Endodermal cell (in vitro differentiated cells): ENCODE measurements at regions not wholly inside any gene's neighbourhood (a gene's known extent, or its start where the extent isn't known, plus 50 kb on each side); places are given as distances from the start of the nearest gene placed in this dataset.

ENCODE experiments used
- DNase-seq: peaks from one replicate; pipeline ENCODE4 v3.0.0-alpha.2; 2017
- H3K27ac ChIP-seq: 2 replicates; pipeline ENCODE4 v1.5.1; 2013; ENCODE audit warnings: mild to moderate bottlenecking, low read depth, low read length, moderate library complexity
- H3K27me3 ChIP-seq: 2 replicates; pipeline ENCODE4 v1.6.1; 2013; ENCODE audit warnings: mild to moderate bottlenecking, low read length, moderate library complexity; ENCODE audit not compliant: insufficient read depth, control insufficient read depth, poor library complexity, severe bottlenecking
- H3K36me3 ChIP-seq: 2 replicates; pipeline ENCODE4 v1.7.0; 2013; ENCODE audit warnings: mild to moderate bottlenecking, low read length, moderate library complexity; ENCODE audit not compliant: control insufficient read depth, insufficient read depth
- H3K4me1 ChIP-seq: one replicate; pipeline ENCODE4 v1.7.0; 2013; ENCODE audit warnings: low read length; ENCODE audit not compliant: control insufficient read depth, insufficient read depth
- H3K4me3 ChIP-seq: 2 replicates; pipeline ENCODE4 v1.5.1; 2013; ENCODE audit warnings: mild to moderate bottlenecking, low read length, moderate library complexity
- H3K9ac ChIP-seq: 2 replicates; pipeline ENCODE4 v1.6.1; 2013; ENCODE audit warnings: mild to moderate bottlenecking, low read length, moderate library complexity; ENCODE audit not compliant: poor library complexity, severe bottlenecking; ENCODE audit errors: extremely low read depth
- H3K9me3 ChIP-seq: 2 replicates; pipeline ENCODE4 v1.6.1; 2013; ENCODE audit warnings: mild to moderate bottlenecking, low read length, moderate library complexity; ENCODE audit not compliant: control insufficient read depth
- H3K27ac Mint-ChIP-seq: 2 replicates; pipeline ENCODE4 v1.8.0; 2020; ENCODE audit warnings: mixed read lengths
- H3K27me3 Mint-ChIP-seq: 2 replicates; pipeline ENCODE4 v1.8.0; 2021; ENCODE audit warnings: mild to moderate bottlenecking, mixed read lengths; ENCODE audit not compliant: insufficient read depth
- H3K36me3 Mint-ChIP-seq: 2 replicates; pipeline ENCODE4 v1.8.0; 2020; ENCODE audit warnings: low read depth, mixed read lengths
- H3K4me1 Mint-ChIP-seq: 2 replicates; pipeline ENCODE4 v1.8.0; 2020; ENCODE audit warnings: mixed read lengths
- H3K4me3 Mint-ChIP-seq: 2 replicates; pipeline ENCODE4 v1.8.0; 2020; ENCODE audit warnings: mild to moderate bottlenecking, moderate library complexity, mixed read lengths
- H3K9me3 Mint-ChIP-seq: 2 replicates; pipeline ENCODE4 v1.8.0; 2020; ENCODE audit warnings: mild to moderate bottlenecking, mixed read lengths
- WGBS, 2 experiments: methylation state at CpG; one replicate each; pipeline versions ENCODE4 v1.1.5 to v1.1.7; 2013; ENCODE audit warnings: missing lambda C conversion rate in 2 of 2, mixed read lengths in 1 of 2; ENCODE audit not compliant: insufficient coverage in 1 of 2, insufficient read length in 1 of 2; 5-methylcytosine and 5-hydroxymethylcytosine counted together
- TF ChIP-seq, protein P1 (sequence below): fragments of 200-600 bp; sonication (generic); conservative IDR thresholded peaks from 2 replicates; pipeline ENCODE4 v1.5.0; 2021; ENCODE audit warnings: antibody characterized with exemption, mild to moderate bottlenecking

DNA sequence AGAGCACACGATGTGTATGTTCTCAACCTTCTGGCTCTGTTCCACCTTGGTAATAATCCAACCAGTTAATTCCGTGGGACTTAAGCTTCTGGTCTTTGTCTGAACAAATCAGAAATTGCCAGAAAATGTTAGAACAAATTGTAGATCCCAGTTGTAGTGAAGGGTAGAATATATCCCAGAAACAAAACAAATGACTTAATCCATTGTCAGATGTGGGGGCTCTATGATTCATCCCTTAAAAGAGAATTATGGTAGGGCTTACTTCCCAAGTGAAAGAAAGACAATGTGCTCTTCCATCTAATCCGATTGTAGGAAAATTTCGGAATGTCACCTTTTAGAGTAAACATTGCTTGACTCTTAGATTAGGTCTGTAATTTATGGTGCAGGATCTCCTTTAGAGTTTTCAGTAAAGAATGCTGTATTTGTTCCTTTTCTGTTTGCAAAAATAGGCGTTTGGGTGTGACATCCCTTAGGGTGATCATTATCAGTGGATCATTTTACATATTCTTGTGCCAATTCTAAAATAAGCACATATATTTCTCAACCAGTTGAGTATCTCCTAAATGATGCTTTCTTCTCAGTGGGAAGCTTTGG is 234.5 kb upstream of the ZNF217 start:
- Histone ChIP-seq H3K27ac (peak overlapping the region; percentile 72), H3K9ac (no peak overlapping the region), H3K4me3 (peak overlapping the region; percentile 30), H3K36me3 (no peaks in the 10 kb centered on the region), H3K4me1 (peaks cover 14% of the 10 kb centered on the region), H3K27me3 (no peaks in the 10 kb centered on the region), H3K9me3 (no peaks in the 10 kb centered on the region)
- Mint-ChIP-seq H3K9me3 (no peaks in the 10 kb centered on the region), H3K4me1 (peaks cover 32% of the 10 kb centered on the region), H3K4me3 (no peak overlapping the region), H3K27ac (no peak overlapping the region), H3K27me3 (no peaks in the 10 kb centered on the region), H3K36me3 (no peaks in the 10 kb centered on the region)
- no peak for DNase-seq
- TF ChIP-seq, protein P1, sequence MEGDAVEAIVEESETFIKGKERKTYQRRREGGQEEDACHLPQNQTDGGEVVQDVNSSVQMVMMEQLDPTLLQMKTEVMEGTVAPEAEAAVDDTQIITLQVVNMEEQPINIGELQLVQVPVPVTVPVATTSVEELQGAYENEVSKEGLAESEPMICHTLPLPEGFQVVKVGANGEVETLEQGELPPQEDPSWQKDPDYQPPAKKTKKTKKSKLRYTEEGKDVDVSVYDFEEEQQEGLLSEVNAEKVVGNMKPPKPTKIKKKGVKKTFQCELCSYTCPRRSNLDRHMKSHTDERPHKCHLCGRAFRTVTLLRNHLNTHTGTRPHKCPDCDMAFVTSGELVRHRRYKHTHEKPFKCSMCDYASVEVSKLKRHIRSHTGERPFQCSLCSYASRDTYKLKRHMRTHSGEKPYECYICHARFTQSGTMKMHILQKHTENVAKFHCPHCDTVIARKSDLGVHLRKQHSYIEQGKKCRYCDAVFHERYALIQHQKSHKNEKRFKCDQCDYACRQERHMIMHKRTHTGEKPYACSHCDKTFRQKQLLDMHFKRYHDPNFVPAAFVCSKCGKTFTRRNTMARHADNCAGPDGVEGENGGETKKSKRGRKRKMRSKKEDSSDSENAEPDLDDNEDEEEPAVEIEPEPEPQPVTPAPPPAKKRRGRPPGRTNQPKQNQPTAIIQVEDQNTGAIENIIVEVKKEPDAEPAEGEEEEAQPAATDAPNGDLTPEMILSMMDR: no peak
- WGBS, 2 experiments: 59 to 62% methylated on average over 3 to 5 of the region's 5 CpGs

DNA sequence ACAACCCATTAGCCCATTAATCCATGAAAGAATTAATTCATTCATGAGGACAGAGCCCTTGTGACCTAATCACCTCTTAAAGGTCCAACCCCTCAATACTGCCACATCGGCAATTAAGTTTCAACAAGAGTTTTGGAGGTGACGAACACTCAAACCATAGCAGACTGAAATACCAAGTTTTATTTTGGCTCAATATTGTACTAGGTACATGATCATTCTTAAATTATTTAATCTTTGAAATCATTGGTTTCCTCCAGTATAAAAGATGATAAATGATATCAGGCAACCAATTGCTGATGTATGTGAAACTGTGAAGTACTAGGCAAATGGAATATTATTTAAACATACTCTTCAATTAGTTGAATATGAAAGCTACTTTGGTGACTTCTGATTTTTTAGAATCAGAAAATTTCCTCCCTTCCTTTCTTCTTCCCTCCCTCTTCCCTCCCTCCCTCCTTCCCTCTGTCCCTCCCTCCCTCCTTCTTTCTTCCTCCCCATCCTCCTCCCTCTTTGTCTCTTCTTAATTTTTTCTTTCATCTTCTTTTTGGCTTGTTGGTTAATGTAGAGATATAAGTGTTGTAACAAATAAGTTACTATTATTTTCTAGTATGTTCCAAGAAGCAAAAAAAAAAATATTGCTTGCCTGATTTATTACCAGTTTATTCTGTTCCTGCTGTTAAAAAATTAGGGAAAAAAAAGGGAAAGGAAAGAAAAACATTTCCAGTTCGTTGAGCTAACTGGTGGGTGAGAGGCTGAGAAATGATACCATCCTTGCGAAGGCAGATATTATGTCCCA is 233.9 kb upstream of the ZNF217 start:
- H3K4me1 ChIP-seq: peaks cover 14% of the 10 kb centered on the region

DNA sequence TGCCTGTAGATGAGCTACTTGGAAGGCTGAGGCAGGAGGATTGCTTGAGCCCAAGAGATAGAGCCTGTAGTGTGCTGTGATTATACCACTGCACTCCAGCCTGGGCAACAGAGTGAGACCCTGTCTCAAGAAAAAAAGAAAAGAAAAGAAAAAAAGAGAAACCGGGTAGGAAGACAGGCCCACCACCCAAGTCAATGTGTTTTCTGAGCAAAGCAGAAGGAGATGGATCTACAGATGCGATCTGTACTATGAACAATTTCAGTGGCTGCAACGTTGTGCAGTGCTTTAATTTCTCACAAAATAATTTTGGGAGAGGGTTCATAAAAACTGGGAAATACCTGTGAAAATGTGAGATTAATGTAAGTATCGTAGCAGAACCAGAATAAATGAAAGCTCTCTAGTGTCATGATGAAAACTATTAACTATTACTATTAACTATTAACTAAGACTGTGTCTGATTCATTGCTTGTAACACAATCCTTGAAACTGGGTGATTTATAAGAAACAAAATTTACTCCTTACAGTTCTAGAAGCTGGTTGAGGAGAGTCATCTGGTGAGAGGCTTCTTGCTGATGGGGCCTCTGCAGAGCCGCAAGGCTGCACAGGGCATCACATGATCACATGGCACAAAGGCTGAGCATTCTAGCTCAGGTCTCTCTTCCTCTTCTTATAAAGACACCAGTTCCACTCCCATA is 233.1 kb upstream of the ZNF217 start:
- no peak for DNase-seq
- no peak overlapping the region for H3K27ac ChIP-seq
- H3K4me1 ChIP-seq: peaks cover 14% of the 10 kb centered on the region
- Mint-ChIP-seq H3K27me3 (no peaks in the 10 kb centered on the region), H3K27ac (no peak overlapping the region), H3K36me3 (no peaks in the 10 kb centered on the region), H3K4me1 (peaks cover 32% of the 10 kb centered on the region), H3K4me3 (no peak overlapping the region), H3K9me3 (no peaks in the 10 kb centered on the region)
- no peaks in the 10 kb centered on the region for H3K36me3 ChIP-seq
- H3K9me3 ChIP-seq: no peaks in the 10 kb centered on the region
- no peak overlapping the region for H3K4me3 ChIP-seq
- H3K27me3 ChIP-seq: no peaks in the 10 kb centered on the region
- H3K9ac ChIP-seq: no peak overlapping the region
- TF ChIP-seq, protein P1: no peak
- WGBS, 2 experiments: 91 to 92% methylated on average over 3 to 5 of the region's 5 CpGs

More for the DNA sequence above, 233.9 kb upstream of the ZNF217 start:
- Mint-ChIP-seq H3K9me3 (no peaks in the 10 kb centered on the region), H3K4me3 (no peak overlapping the region), H3K27me3 (no peaks in the 10 kb centered on the region), H3K36me3 (no peaks in the 10 kb centered on the region), H3K27ac (no peak overlapping the region), H3K4me1 (peaks cover 32% of the 10 kb centered on the region)
- 82 to 90% methylated on average over 4 of the region's 4 CpGs for WGBS, 2 experiments
- no peaks in the 10 kb centered on the region for H3K9me3 ChIP-seq
- no peak overlapping the region for H3K4me3 ChIP-seq
- no peak for DNase-seq
- H3K27me3 ChIP-seq: no peaks in the 10 kb centered on the region
- H3K27ac ChIP-seq: no peak overlapping the region
- H3K36me3 ChIP-seq: no peaks in the 10 kb centered on the region
- H3K9ac ChIP-seq: no peak overlapping the region
- TF ChIP-seq, protein P1: no peak
